ENCODE measurements at regions not wholly inside any gene's neighbourhood (a gene's known extent, or its start where the extent isn't known, plus 50 kb on each side); places are given as distances from the start of the nearest gene placed in this dataset.
"Not testable (repeated sequence)": the region's sequence is repeated elsewhere in the genome, so short reads cannot be mapped to it uniquely, and the experiment has no call there.

- no peak for DNase-seq (ENCODE audit: low read depth)
Measured at GRCh38 chr1:60731321-60731720, 351.0 kb upstream of the NFIA start.

- no peak for DNase-seq (ENCODE audit: low read depth)
Measured at GRCh38 chr1:60727552-60727951, 354.8 kb upstream of the NFIA start.

GRCh38 chr1:60716472-60716871 lies 365.9 kb upstream of the NFIA start:
- DNase-seq (ENCODE audit: low read depth) = no peak

- DNase-seq (ENCODE audit: low read depth) = no peak
Measured at GRCh38 chr1:60715970-60716369, 366.4 kb upstream of the NFIA start.

GRCh38 chr1:60709426-60709825 lies 372.9 kb upstream of the NFIA start:
- DNase-seq (ENCODE audit: low read depth) = no peak

GRCh38 chr1:60705026-60705425 lies 377.3 kb upstream of the NFIA start:
- no peak for DNase-seq (ENCODE audit: low read depth)

GRCh38 chr1:60703155-60703554 lies 379.2 kb upstream of the NFIA start:
- no peak for DNase-seq (ENCODE audit: low read depth)

- no peak for DNase-seq (ENCODE audit: low read depth)
Measured at GRCh38 chr1:60699325-60699724, 383.0 kb upstream of the NFIA start.

- no peak for DNase-seq (ENCODE audit: low read depth)
Measured at GRCh38 chr1:60697204-60697994, 385.0 kb upstream of the NFIA start.

GRCh38 chr1:60696512-60696911 lies 385.8 kb upstream of the NFIA start:
- DNase-seq (ENCODE audit: low read depth) = no peak

- no peak for DNase-seq (ENCODE audit: low read depth)
Measured at GRCh38 chr1:60695716-60696171, 386.6 kb upstream of the NFIA start.

GRCh38 chr1:60694980-60695379 lies 387.4 kb upstream of the NFIA start:
- DNase-seq (ENCODE audit: low read depth) = no peak

- DNase-seq (ENCODE audit: low read depth) = no peak
Measured at GRCh38 chr1:60692031-60692430, 390.3 kb upstream of the NFIA start.

- DNase-seq (ENCODE audit: low read depth) = not testable (repeated sequence)
Measured at GRCh38 chr1:60688221-60688620, 394.1 kb upstream of the NFIA start.

- DNase-seq (ENCODE audit: low read depth) = no peak
Measured at GRCh38 chr1:60681095-60681860, 401.1 kb upstream of the NFIA start.

- DNase-seq (ENCODE audit: low read depth) = no peak
Measured at GRCh38 chr1:60679524-60680375, 402.6 kb upstream of the NFIA start.

- no peak for DNase-seq (ENCODE audit: low read depth)
Measured at GRCh38 chr1:60678802-60679201, 403.6 kb upstream of the NFIA start.

- no peak for DNase-seq (ENCODE audit: low read depth)
Measured at GRCh38 chr1:60678391-60678790, 404.0 kb upstream of the NFIA start.

- no peak for DNase-seq (ENCODE audit: low read depth)
Measured at GRCh38 chr1:60672449-60672848, 409.9 kb upstream of the NFIA start.

- no peak for DNase-seq (ENCODE audit: low read depth)
Measured at GRCh38 chr1:60670302-60670701, 412.1 kb upstream of the NFIA start.

- no peak for DNase-seq (ENCODE audit: low read depth)
Measured at GRCh38 chr1:60668585-60668984, 413.8 kb upstream of the NFIA start.

- no peak for DNase-seq (ENCODE audit: low read depth)
Measured at GRCh38 chr1:60665311-60665710, 417.1 kb upstream of the NFIA start.

Measured in GM04504 (cell line).